HG03432 (cell line): ENCODE measurements at regions not wholly inside any gene's neighbourhood (a gene's known extent, or its start where the extent isn't known, plus 50 kb on each side); places are given as distances from the start of the nearest gene placed in this dataset.

Experiments used
- ATAC-seq: cut with Tn5 transposase; IDR thresholded peaks from one replicate; pipeline ENCODE4 v1.9.1; 2021; ENCODE audit warnings: mild to moderate bottlenecking, moderate library complexity; ENCODE audit not compliant: unreplicated experiment

DNA sequence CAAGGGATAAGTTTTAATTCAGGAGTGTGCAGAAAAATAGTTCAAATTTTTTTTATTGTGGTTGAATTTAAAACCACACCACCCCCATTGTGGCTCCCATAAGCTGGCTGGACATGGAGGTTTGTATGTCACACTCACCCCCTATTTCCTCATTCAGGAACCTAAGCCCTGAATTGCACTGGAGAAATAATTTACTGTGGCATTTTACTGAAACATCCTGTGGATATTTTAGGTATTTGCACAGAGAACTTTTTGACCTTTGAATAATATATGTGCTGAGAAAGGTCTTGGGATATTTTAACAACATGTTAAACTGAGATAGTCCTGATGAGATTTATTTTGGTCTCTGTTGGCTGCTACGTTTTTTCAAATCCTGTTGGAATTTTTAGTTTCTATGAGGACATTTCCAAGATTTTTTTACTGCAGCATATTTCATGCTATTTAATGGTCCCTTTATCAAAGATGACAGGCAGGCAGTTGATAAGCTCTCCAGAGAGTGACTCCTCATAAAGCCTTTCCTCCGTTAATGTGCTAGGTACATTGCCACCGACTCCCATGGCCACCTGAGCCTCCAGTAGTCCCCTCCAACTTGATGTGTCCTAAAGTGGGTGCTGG is 51.2 kb upstream of the PALM2AKAP2 start:
- ATAC-seq: no peak

DNA sequence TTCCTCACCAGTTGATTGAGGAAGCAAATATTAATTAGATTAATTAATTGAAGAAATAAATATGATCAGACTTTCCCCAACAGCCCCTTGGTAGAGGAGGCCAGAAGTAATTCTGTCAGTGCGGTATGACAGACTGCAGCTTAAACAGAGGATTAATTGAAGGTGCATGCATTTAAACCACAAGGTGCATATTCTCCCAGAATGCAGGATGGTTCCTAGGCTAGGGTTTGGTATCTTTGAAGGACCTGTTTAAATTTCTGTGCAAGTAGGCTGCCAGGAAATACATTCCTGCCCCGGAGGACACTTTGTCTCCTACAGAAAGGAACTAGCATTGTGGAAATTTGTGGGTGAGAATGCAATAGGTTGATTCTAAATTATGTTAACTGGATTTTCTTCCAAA is 50.5 kb upstream of the PALM2AKAP2 start:
- ATAC-seq: no peak
